ENCODE measurements at regions not wholly inside any gene's neighbourhood (a gene's known extent, or its start where the extent isn't known, plus 50 kb on each side); places are given as distances from the start of the nearest gene placed in this dataset.

DNA sequence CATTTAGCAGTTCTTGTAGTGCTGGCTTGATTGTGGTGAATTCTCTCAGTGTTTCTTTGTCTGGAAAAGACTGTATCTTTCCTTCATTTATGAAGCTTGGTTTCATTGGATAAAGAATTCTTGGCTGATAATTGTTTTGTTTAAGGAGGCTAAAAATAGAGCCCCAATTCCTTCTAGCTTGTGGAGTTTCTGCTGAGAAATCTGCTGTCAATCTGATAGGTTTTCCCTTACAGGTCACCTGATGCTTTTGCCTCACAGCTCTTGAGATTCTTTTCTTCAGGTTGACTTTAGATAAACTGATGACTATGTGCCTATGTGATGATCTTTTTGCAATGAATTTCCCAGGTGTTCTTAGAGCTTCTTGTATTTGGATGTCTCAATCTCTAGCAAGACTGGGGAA lies 1508.5 kb upstream of the FLRT2 start:
- no peak for TF ChIP-seq CHD2 (IDR thresholded peaks at IDR 0.05; ENCODE audit: low read length, partially characterized antibody)
- no peak for TF ChIP-seq POLR2A (IDR thresholded peaks at IDR 0.05; ENCODE audit: low read length)
- no peak for TF ChIP-seq CTCF (IDR thresholded peaks at IDR 0.05)
- TF ChIP-seq, protein P1, sequence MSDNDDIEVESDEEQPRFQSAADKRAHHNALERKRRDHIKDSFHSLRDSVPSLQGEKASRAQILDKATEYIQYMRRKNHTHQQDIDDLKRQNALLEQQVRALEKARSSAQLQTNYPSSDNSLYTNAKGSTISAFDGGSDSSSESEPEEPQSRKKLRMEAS (IDR thresholded peaks at IDR 0.05), result no peak
